ENCODE measurements at regions not wholly inside any gene's neighbourhood (a gene's known extent, or its start where the extent isn't known, plus 50 kb on each side); places are given as distances from the start of the nearest gene placed in this dataset.
"Not testable (repeated sequence)": the region's sequence is repeated elsewhere in the genome, so short reads cannot be mapped to it uniquely, and the experiment has no call there.

GRCh38 chrX:51179805-51180204 lies 152.8 kb upstream of the NUDT10 start:
- not testable (repeated sequence) for H3K27me3 ChIP-seq (ENCODE audit: insufficient read depth, low read length, poor library complexity); H3K36me3 ChIP-seq (ENCODE audit: control insufficient read depth, insufficient read depth, low read length); H2BK5ac ChIP-seq (ENCODE audit: low read length); H2AK5ac ChIP-seq (ENCODE audit: low read length); H3K79me2 ChIP-seq (ENCODE audit: control insufficient read depth, insufficient read depth, low read length); H3K4me1 ChIP-seq (ENCODE audit: control insufficient read depth, low read depth, low read length); H3K27ac ChIP-seq (ENCODE audit: low read depth, low read length); H3K79me1 ChIP-seq (ENCODE audit: low read length); H4K8ac ChIP-seq (ENCODE audit: low read depth, low read length); H3K4ac ChIP-seq (ENCODE audit: low read depth, low read length); H2BK120ac ChIP-seq (ENCODE audit: low read depth, low read length); DNase-seq; H3K18ac ChIP-seq (ENCODE audit: low read length); H3K23ac ChIP-seq (ENCODE audit: low read length); H3K4me3 ChIP-seq (ENCODE audit: low read length); H2BK15ac ChIP-seq (replicated peaks; ENCODE audit: low read depth); H3K9ac ChIP-seq (ENCODE audit: low read length); H4K5ac ChIP-seq (ENCODE audit: low read length); H3K56ac ChIP-seq (ENCODE audit: low read length); H3K4me2 ChIP-seq (ENCODE audit: low read length)
- WGBS (ENCODE audit: extremely low coverage, insufficient coverage, low lambda C conversion rate), result no CpG with 5 or more reads among the region's 5 CpGs

GRCh38 chrX:51182545-51182944 lies 150.1 kb upstream of the NUDT10 start:
- H3K4me3 ChIP-seq (ENCODE audit: low read length), result no peak overlapping the region
- H3K56ac ChIP-seq (ENCODE audit: low read length), result no peak overlapping the region
- H3K79me1 ChIP-seq (ENCODE audit: low read length), result no peaks in the 10 kb centered on the region
- no peak overlapping the region for H3K4me2 ChIP-seq (ENCODE audit: low read length)
- H3K18ac ChIP-seq (ENCODE audit: low read length), result no peak overlapping the region
- no peaks in the 10 kb centered on the region for H3K79me2 ChIP-seq (ENCODE audit: control insufficient read depth, insufficient read depth, low read length)
- no peak overlapping the region for H4K5ac ChIP-seq (ENCODE audit: low read length)
- no peaks in the 10 kb centered on the region for H3K4me1 ChIP-seq (ENCODE audit: control insufficient read depth, low read depth, low read length)
- WGBS (ENCODE audit: extremely low coverage, insufficient coverage, low lambda C conversion rate), result no CpG with 5 or more reads among the region's 6 CpGs
- no peak overlapping the region for H3K27ac ChIP-seq (ENCODE audit: low read depth, low read length)
- no peak overlapping the region for H3K9ac ChIP-seq (ENCODE audit: low read length)
- H3K4ac ChIP-seq (ENCODE audit: low read depth, low read length), result no peak overlapping the region
- DNase-seq, result peak; percentile 45
- H2AK5ac ChIP-seq (ENCODE audit: low read length), result no peak overlapping the region
- H3K23ac ChIP-seq (ENCODE audit: low read length), result no peak overlapping the region
- no peak overlapping the region for H2BK15ac ChIP-seq (replicated peaks; ENCODE audit: low read depth)
- H2BK5ac ChIP-seq (ENCODE audit: low read length), result no peak overlapping the region
- H2BK120ac ChIP-seq (ENCODE audit: low read depth, low read length), result no peak overlapping the region
- no peak overlapping the region for H4K8ac ChIP-seq (ENCODE audit: low read depth, low read length)
- H3K36me3 ChIP-seq (ENCODE audit: control insufficient read depth, insufficient read depth, low read length), result no peaks in the 10 kb centered on the region
- H3K27me3 ChIP-seq (ENCODE audit: insufficient read depth, low read length, poor library complexity), result no peaks in the 10 kb centered on the region

GRCh38 chrX:51192104-51192503 lies 140.5 kb upstream of the NUDT10 start:
- Histone ChIP-seq H3K56ac (ENCODE audit: low read length) (no peak overlapping the region), H2BK120ac (ENCODE audit: low read depth, low read length) (no peak overlapping the region), H3K36me3 (ENCODE audit: control insufficient read depth, insufficient read depth, low read length) (no peaks in the 10 kb centered on the region), H3K4ac (ENCODE audit: low read depth, low read length) (no peak overlapping the region), H2AK5ac (ENCODE audit: low read length) (no peak overlapping the region), H3K27me3 (ENCODE audit: insufficient read depth, low read length, poor library complexity) (no peaks in the 10 kb centered on the region), H4K5ac (ENCODE audit: low read length) (no peak overlapping the region), H2BK5ac (ENCODE audit: low read length) (no peak overlapping the region), H3K18ac (ENCODE audit: low read length) (no peak overlapping the region), H3K4me3 (ENCODE audit: low read length) (no peak overlapping the region), H3K27ac (ENCODE audit: low read depth, low read length) (no peak overlapping the region), H3K4me1 (ENCODE audit: control insufficient read depth, low read depth, low read length) (no peaks in the 10 kb centered on the region), H3K4me2 (ENCODE audit: low read length) (no peak overlapping the region), H3K23ac (ENCODE audit: low read length) (no peak overlapping the region), H3K79me1 (ENCODE audit: low read length) (no peaks in the 10 kb centered on the region), H2BK15ac (replicated peaks; ENCODE audit: low read depth) (no peak overlapping the region), H3K9ac (ENCODE audit: low read length) (no peak overlapping the region), H4K8ac (ENCODE audit: low read depth, low read length) (no peak overlapping the region), H3K79me2 (ENCODE audit: control insufficient read depth, insufficient read depth, low read length) (no peaks in the 10 kb centered on the region)
- no peak for DNase-seq
- WGBS (ENCODE audit: extremely low coverage, insufficient coverage, low lambda C conversion rate), result no CpG with 5 or more reads among the region's 1 CpG

- no peaks in the 10 kb centered on the region for H3K4me1 ChIP-seq (ENCODE audit: control insufficient read depth, low read depth, low read length)
- no peak overlapping the region for H2BK15ac ChIP-seq (replicated peaks; ENCODE audit: low read depth)
- no peak overlapping the region for H2AK5ac ChIP-seq (ENCODE audit: low read length)
- H3K4me3 ChIP-seq (ENCODE audit: low read length), result no peak overlapping the region
- H3K36me3 ChIP-seq (ENCODE audit: control insufficient read depth, insufficient read depth, low read length), result no peaks in the 10 kb centered on the region
- no peak overlapping the region for H3K27ac ChIP-seq (ENCODE audit: low read depth, low read length)
- no peak overlapping the region for H3K9ac ChIP-seq (ENCODE audit: low read length)
- H4K5ac ChIP-seq (ENCODE audit: low read length), result no peak overlapping the region
- no peak overlapping the region for H3K4me2 ChIP-seq (ENCODE audit: low read length)
- no peak overlapping the region for H4K8ac ChIP-seq (ENCODE audit: low read depth, low read length)
- H3K18ac ChIP-seq (ENCODE audit: low read length), result no peak overlapping the region
- no peaks in the 10 kb centered on the region for H3K79me2 ChIP-seq (ENCODE audit: control insufficient read depth, insufficient read depth, low read length)
- H3K23ac ChIP-seq (ENCODE audit: low read length), result no peak overlapping the region
- no CpG with 5 or more reads among the region's 4 CpGs for WGBS (ENCODE audit: extremely low coverage, insufficient coverage, low lambda C conversion rate)
- peak; percentile 33 for DNase-seq
- H2BK5ac ChIP-seq (ENCODE audit: low read length), result no peak overlapping the region
- no peaks in the 10 kb centered on the region for H3K79me1 ChIP-seq (ENCODE audit: low read length)
- H2BK120ac ChIP-seq (ENCODE audit: low read depth, low read length), result no peak overlapping the region
- no peaks in the 10 kb centered on the region for H3K27me3 ChIP-seq (ENCODE audit: insufficient read depth, low read length, poor library complexity)
- no peak overlapping the region for H3K4ac ChIP-seq (ENCODE audit: low read depth, low read length)
- H3K56ac ChIP-seq (ENCODE audit: low read length), result no peak overlapping the region
Observed at GRCh38 chrX:51215266-51215665, 117.4 kb upstream of the NUDT10 start.

GRCh38 chrX:51215856-51216255 lies 116.8 kb upstream of the NUDT10 start:
- H3K9ac ChIP-seq (ENCODE audit: low read length), result no peak overlapping the region
- no peak overlapping the region for H3K4ac ChIP-seq (ENCODE audit: low read depth, low read length)
- WGBS (ENCODE audit: extremely low coverage, insufficient coverage, low lambda C conversion rate), result no CpG with 5 or more reads among the region's 2 CpGs
- H3K79me2 ChIP-seq (ENCODE audit: control insufficient read depth, insufficient read depth, low read length), result no peaks in the 10 kb centered on the region
- H3K4me1 ChIP-seq (ENCODE audit: control insufficient read depth, low read depth, low read length), result no peaks in the 10 kb centered on the region
- DNase-seq, result no peak
- no peaks in the 10 kb centered on the region for H3K79me1 ChIP-seq (ENCODE audit: low read length)
- H4K8ac ChIP-seq (ENCODE audit: low read depth, low read length), result no peak overlapping the region
- no peak overlapping the region for H3K4me3 ChIP-seq (ENCODE audit: low read length)
- no peak overlapping the region for H2AK5ac ChIP-seq (ENCODE audit: low read length)
- no peak overlapping the region for H2BK5ac ChIP-seq (ENCODE audit: low read length)
- H3K18ac ChIP-seq (ENCODE audit: low read length), result no peak overlapping the region
- no peak overlapping the region for H3K23ac ChIP-seq (ENCODE audit: low read length)
- H3K56ac ChIP-seq (ENCODE audit: low read length), result no peak overlapping the region
- H3K27me3 ChIP-seq (ENCODE audit: insufficient read depth, low read length, poor library complexity), result no peaks in the 10 kb centered on the region
- no peaks in the 10 kb centered on the region for H3K36me3 ChIP-seq (ENCODE audit: control insufficient read depth, insufficient read depth, low read length)
- no peak overlapping the region for H3K27ac ChIP-seq (ENCODE audit: low read depth, low read length)
- H2BK15ac ChIP-seq (replicated peaks; ENCODE audit: low read depth), result no peak overlapping the region
- no peak overlapping the region for H4K5ac ChIP-seq (ENCODE audit: low read length)
- no peak overlapping the region for H2BK120ac ChIP-seq (ENCODE audit: low read depth, low read length)
- no peak overlapping the region for H3K4me2 ChIP-seq (ENCODE audit: low read length)

GRCh38 chrX:51242212-51242611 lies 90.4 kb upstream of the NUDT10 start:
- Histone ChIP-seq H2BK5ac (ENCODE audit: low read length) (no peak overlapping the region), H4K8ac (ENCODE audit: low read depth, low read length) (no peak overlapping the region), H4K5ac (ENCODE audit: low read length) (no peak overlapping the region), H3K9ac (ENCODE audit: low read length) (no peak overlapping the region), H3K79me1 (ENCODE audit: low read length) (no peaks in the 10 kb centered on the region), H2AK5ac (ENCODE audit: low read length) (no peak overlapping the region), H2BK120ac (ENCODE audit: low read depth, low read length) (no peak overlapping the region), H3K4me3 (ENCODE audit: low read length) (no peak overlapping the region), H3K23ac (ENCODE audit: low read length) (no peak overlapping the region), H3K4me2 (ENCODE audit: low read length) (no peak overlapping the region), H3K27me3 (ENCODE audit: insufficient read depth, low read length, poor library complexity) (no peaks in the 10 kb centered on the region), H3K36me3 (ENCODE audit: control insufficient read depth, insufficient read depth, low read length) (no peaks in the 10 kb centered on the region), H3K56ac (ENCODE audit: low read length) (no peak overlapping the region), H3K4me1 (ENCODE audit: control insufficient read depth, low read depth, low read length) (no peaks in the 10 kb centered on the region), H3K79me2 (ENCODE audit: control insufficient read depth, insufficient read depth, low read length) (no peaks in the 10 kb centered on the region), H2BK15ac (replicated peaks; ENCODE audit: low read depth) (no peak overlapping the region), H3K18ac (ENCODE audit: low read length) (no peak overlapping the region), H3K4ac (ENCODE audit: low read depth, low read length) (no peak overlapping the region), H3K27ac (ENCODE audit: low read depth, low read length) (no peak overlapping the region)
- no peak for DNase-seq
- WGBS (ENCODE audit: extremely low coverage, insufficient coverage, low lambda C conversion rate), result no CpG with 5 or more reads among the region's 4 CpGs
